NOMO-1 treated with dmso at 0.1 percent for 144 hours (cell line): ENCODE measurements at regions not wholly inside any gene's neighbourhood (a gene's known extent, or its start where the extent isn't known, plus 50 kb on each side); places are given as distances from the start of the nearest gene placed in this dataset.

Source experiments
- DNase-seq: peaks from one replicate; lab custom pipeline; 2025; ENCODE audit not compliant: unreplicated experiment; lab: John Stamatoyannopoulos, UW

GRCh38 chr2:41992056-41992642, 55.7 kb upstream of the PKDCC start:
- DNase-seq = no peak

DNA sequence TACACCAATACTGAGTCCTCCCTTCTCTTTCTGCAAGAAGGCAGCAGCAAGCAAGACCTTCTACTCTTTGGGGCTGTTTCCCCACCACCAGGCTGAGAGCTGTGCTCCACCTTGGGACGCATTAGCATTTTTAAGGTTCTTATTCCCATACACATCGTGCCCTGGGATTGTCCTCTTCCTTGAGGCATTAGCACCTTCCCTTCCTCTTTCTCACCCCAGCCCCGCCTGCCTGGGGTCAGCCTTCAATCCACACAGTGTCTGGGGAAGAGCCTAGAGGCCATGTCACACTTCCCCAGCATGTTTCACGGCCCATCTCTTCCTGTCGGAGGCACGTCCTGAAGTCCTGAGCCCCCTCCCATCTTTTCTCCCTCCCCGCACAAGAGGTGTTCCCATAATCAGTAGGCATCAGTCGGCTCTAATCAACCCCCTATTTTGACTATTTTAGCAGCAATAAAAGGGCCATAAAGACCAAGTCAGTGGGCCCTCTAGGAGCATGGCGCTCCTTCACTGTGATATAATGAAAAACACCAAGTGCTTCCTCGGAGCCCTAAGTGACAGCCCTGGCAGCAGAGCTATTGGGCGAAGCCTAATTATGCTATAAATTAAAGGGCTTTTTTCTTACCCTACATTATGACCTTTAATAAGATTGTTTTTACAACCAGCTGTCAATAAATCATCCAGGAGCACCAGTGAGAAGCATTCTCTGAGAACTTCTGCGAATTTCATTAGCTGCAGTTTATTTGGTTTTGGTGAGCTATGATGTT, 55.0 kb upstream of the PKDCC start:
- DNase-seq = no peak

GRCh38 chr2:41993435-41993925, 54.3 kb upstream of the PKDCC start:
- DNase-seq = no peak

DNA sequence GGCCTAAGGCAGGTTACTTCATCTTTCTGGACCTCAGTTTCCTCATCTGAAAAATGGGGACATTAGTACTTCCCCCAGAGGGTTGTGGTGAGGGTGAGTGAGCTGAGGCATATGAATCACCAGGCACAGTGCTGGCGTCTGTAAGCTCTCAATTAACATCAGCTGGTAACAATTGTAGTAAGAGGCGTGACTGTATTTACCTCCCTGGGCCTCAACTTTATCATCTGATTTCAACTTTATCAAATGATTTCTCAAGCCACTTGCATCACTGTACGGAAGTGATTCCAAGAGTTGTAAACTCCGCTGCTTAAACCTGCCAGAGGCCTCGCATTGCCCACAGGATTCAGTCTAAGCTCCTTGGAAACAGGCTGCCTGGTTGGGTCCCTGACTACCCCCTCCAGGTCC, 53.6 kb upstream of the PKDCC start:
- no peak for DNase-seq

DNA sequence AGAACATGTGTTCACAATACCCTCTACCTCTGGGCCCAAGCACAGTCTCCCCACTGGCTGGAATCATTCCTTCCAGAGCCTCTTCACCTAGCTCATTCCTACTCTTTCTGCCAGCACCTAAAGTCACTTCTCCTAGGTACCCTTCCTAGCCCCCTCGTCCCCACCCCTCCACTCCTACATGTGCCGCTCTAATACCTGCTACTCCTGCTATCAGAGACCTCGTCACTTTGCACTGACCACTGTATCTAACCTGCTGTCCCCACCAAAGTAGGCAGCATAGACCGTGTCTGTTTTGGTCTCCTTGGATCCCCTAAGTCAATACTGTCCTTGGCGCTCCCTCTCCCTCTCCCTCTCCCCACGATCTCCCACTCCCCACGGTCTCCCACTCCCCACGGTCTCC, 53.2 kb upstream of the PKDCC start:
- DNase-seq = no peak

DNA sequence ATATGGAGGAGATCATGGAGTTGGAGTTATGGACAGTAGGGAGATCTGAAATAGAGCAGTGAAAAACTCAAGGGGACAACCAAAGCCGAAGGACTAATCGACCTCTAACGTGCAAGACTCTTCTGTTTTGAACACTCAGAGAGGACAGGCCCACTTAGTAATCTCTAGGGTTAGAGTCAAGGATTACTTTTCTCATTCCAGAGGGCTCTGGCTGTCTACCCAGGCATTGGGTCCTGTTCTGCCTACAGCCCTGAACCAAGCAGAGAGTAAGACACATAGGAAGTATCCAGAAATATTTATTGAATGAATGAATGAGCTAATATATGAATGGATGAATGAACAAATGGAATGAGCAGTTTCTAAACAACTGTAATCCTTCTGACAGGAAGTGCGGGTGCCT, 50.3 kb upstream of the PKDCC start:
- DNase-seq = no peak
